22Rv1 (cell line): ENCODE measurements at regions not wholly inside any gene's neighbourhood (a gene's known extent, or its start where the extent isn't known, plus 50 kb on each side); places are given as distances from the start of the nearest gene placed in this dataset.

ENCODE experiments used
- H3K27ac ChIP-seq: fragments of 450-650 bp; 2 replicates; pipeline ENCODE4 v1.5.1; 2017
- ZFX ChIP-seq: fragments of 450-650 bp; IDR thresholded peaks from 2 replicates; pipeline ENCODE4 v1.6.1; 2017; ENCODE audit warnings: antibody characterized with exemption, borderline replicate concordance
- TF ChIP-seq, protein P1 (sequence below): fragments of 450-650 bp; IDR thresholded peaks from 2 replicates; pipeline ENCODE4 v1.5.1; 2017; ENCODE audit warnings: mild to moderate bottlenecking

DNA sequence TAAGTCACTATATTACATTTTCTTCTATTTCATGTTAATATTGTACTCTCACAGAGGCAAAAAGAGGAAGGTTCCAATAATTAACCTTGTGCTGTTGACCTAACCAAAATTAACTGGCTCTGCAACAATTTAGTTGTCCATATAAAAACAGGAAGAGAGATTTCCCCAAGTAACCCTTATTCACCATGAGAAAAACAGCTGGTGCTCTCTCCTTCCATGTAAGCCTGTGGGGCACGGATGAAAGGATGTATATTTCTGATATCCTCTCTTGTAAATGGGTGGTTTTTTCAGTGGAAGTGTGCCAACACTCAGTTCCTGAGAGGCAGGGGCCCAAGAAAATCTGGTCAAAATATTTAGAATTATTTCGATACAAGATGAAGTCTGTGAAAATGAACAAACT is 358.1 kb downstream of the CRPPA start:
- H3K27ac ChIP-seq: no peak overlapping the region
- TF ChIP-seq, protein P1, sequence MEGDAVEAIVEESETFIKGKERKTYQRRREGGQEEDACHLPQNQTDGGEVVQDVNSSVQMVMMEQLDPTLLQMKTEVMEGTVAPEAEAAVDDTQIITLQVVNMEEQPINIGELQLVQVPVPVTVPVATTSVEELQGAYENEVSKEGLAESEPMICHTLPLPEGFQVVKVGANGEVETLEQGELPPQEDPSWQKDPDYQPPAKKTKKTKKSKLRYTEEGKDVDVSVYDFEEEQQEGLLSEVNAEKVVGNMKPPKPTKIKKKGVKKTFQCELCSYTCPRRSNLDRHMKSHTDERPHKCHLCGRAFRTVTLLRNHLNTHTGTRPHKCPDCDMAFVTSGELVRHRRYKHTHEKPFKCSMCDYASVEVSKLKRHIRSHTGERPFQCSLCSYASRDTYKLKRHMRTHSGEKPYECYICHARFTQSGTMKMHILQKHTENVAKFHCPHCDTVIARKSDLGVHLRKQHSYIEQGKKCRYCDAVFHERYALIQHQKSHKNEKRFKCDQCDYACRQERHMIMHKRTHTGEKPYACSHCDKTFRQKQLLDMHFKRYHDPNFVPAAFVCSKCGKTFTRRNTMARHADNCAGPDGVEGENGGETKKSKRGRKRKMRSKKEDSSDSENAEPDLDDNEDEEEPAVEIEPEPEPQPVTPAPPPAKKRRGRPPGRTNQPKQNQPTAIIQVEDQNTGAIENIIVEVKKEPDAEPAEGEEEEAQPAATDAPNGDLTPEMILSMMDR: no peak
- TF ChIP-seq ZFX: no peak

DNA sequence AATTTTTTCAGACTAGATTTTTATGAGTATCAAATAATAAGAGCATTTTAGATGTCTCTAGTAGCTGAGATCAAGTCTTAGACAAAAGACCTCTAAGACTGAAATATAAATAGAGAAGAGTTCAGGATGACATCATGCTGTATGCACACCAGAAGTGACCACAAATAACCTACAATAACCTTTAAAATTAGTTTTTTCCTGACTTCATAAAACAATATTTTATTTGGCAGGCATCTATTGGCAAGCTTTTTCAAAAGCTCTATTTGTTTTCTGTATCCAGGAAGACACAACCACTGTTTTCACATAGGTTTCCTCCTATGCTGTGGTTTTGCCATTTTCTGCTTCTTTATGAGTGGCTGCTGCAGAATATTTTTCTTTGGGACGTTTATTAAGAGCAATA is 359.1 kb downstream of the CRPPA start:
- no peak overlapping the region for H3K27ac ChIP-seq
- no peak for TF ChIP-seq ZFX
- TF ChIP-seq, protein P1: no peak

DNA sequence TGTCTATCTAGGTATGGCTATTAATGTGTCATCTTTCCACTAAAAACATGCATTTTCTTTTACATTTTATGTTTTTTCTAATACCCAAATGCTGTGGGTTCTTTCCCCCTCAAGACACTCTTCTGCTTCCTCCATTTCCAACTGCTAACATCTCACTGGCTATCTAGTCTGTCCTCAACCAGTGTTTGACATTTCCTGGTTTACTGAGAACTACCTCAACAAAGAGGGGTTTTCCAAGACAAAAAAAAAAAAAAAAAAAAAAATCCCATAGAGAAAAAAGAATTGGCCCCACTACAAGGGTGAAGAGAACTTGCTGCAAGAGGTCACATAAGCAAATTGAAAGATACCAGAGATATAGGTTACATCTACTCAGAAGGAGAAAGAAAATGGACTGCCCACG is 359.7 kb downstream of the CRPPA start:
- TF ChIP-seq ZFX: no peak
- TF ChIP-seq, protein P1: no peak
- no peak overlapping the region for H3K27ac ChIP-seq

DNA sequence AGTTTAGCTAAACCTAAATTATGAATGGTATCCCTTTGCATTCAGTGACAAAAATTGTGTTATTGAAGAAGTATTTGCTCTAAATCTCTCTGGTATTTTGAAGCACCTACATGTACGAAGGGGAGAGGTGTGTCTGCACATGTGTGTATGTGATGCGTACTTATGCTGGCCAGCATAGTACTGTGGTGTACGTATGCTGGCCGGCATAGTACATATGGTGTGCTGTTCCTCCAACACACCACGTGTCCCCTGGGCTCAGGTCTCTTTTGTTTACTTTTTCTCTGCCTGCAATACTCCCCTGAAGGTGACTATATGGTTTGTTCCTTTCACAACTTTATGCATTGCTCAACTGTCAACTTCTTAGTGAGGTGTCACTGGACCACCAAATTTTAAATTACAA is 360.3 kb downstream of the CRPPA start:
- no peak overlapping the region for H3K27ac ChIP-seq
- no peak for TF ChIP-seq ZFX
- TF ChIP-seq, protein P1: no peak

DNA sequence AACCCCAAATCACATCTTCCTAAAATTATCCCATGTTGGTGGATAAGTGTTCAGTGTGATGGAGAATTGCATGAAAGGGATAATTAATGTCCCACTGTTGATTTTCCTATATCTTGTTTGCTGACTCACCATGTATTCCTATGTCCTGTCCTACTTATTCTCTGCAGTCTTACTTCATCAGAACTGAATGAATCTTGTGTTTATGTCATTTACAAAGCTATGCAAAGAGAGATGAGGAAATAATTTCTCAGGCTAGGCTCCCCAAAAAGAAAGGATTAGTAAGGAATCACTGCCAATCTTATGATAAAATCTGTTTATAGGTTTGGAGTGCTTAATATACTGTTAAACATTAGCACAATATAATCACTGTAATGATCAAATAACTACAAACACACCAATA is 360.8 kb downstream of the CRPPA start:
- TF ChIP-seq, protein P1: no peak
- TF ChIP-seq ZFX: no peak
- H3K27ac ChIP-seq: no peak overlapping the region

DNA sequence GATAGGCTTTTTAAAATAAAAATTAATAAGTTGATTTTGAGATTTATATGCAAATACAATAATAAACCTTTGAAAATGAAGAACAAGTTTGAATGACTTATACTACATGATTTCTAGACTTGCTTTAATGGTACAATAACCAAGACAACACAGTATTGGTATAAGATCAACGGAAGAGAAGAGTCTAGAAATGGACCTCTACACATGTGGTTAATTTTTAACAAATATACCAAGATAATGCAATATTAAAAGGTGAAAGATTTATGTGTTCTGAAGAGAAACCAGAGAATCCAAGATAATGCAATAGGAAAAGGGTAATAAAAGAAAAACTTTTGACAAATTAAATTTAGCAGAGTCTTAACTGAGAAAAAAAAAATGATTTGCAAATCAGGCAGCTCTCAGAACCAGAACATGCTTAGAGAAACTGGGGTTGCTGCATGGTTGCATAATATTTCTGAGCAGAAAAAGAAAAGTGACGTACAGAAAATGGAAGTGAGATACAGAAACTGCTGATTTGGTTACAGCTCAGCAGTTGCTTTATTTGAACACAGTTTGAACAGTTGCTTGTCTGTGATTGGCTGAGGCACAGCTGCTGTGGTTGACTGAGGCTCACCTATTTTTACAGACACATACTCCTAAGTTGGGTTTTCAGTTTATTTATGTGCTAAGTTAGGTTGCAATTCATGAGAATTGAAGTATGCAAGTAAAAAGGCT is 365.9 kb downstream of the CRPPA start:
- no peak overlapping the region for H3K27ac ChIP-seq
- TF ChIP-seq, protein P1: no peak
- no peak for TF ChIP-seq ZFX

DNA sequence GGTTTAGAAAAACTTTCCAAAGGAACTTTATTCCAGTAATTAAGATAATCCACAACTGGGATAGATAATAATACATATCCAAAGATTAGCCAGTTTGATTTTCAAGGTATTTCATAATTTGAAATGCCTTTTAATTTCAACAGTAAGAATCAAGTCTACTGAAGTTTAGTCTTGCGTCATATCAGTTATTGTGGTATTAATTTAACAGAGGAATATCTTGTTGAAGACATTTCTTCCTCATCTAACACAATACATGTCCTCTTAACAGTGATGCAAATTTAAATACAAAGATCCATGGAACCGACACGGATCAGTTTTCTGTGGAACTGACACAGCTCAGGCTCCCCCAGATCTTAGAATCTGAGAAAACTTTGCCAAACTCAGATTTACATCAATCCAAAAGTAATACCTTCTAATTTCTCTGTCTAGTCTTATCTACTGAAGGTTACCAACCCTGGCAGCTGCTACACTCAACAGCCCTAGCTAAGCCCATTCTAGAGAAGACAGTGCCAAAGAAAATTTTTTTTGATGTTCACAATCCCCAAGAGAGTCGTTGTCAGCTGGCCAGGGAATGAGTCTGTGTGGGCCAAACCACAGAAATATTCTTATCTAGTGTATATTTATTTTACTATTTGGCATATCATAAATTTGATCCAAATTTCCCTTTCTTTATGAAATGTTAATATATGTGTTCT is 365.2 kb upstream of the MEOX2 start:
- TF ChIP-seq, protein P1: no peak
- no peak for TF ChIP-seq ZFX
- no peak overlapping the region for H3K27ac ChIP-seq
